ENCODE measurements at regions not wholly inside any gene's neighbourhood (a gene's known extent, or its start where the extent isn't known, plus 50 kb on each side); places are given as distances from the start of the nearest gene placed in this dataset.

- no peak for DNase-seq
These were observed 993.6 kb downstream of the ARAP2 start for GRCh38 chr4:35250761-35251160.

DNA sequence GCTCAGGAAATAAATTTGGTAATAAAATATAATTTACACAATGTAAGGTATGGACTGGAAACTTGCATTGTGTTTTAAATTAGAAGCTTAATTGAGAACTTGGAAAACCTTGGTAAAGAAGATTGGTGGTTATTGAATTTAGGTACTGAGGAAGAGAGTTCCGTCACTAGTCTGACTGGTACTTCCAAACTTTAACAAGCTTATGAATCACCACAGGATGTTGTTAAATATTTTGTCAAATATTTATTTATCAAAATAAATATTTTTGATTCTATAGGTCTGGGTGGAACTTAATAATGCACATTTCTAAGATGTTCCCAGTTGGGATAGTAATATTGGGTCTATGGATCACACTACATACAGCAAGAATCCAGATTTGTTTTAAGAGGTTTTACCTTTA is 992.2 kb downstream of the ARAP2 start:
- DNase-seq = no peak

GRCh38 chr4:35252866-35253265 is 991.4 kb downstream of the ARAP2 start:
- no peak for DNase-seq

GRCh38 chr4:35253331-35253730 is 991.0 kb downstream of the ARAP2 start:
- no peak for DNase-seq

GRCh38 chr4:35286434-35286833 is 957.9 kb downstream of the ARAP2 start:
- no peak for DNase-seq

DNA sequence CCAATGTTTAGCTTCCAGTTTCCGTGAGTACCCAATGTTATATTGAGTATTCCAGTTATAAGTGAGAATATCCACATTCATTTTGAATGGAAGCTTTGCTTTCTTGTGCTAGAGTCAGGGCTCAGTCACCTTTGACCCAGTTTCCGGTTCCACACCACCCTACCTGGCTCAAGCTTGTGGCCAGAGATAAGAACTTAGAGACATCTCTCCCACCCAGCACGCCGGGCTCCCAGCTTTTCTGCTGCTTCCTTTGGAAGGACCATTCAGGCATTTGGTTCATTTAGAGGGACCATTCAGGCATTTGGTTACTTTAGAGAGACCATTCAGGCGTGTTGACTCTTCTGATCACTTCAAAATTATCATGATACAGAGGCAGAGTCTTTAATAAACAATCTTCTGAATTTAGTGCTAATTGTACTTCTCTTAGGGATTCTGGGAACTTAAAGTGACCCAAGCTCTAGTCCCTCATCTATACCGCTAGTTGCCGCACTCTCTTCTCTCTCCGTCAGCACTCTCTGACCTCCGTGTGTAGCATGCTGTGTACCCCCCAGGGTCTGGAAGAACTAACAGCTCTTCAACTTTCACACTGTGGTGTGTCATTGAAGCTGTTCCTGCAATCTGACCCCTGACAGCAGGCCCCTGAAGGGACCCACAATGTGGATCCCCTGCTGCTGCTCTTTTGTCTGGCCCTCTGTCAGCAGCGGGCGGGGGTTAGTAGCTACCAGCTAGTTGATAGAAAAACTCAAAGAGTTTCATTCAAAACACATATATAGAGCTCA is 943.1 kb downstream of the ARAP2 start:
- no peak for DNase-seq

GRCh38 chr4:35315419-35315818 is 928.9 kb downstream of the ARAP2 start:
- DNase-seq = no peak

DNA sequence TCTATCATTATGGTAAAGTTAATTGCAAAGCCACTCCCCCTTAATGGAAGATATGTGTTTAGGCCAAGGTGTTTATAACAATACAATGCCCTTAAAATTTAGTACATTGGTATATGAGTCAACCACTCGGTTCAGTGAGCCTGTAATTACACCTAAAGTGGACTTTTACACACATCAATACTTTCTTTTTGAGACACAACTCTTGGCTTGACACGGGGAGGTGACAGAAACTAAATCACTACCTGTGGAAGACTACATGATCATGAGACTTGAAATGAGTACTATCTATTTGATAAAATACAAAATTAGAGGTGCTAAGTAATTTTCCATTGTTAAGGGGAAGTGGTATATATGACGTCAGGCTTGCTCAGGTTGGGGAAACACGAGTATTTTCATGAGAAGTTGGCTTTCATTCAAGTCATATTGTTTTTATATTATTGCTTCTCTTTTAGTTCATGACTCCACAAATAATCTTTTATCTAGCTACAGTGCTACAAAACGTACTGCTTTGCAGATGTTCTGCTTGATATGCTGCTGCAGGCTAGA is 918.3 kb downstream of the ARAP2 start:
- no peak for DNase-seq

DNA sequence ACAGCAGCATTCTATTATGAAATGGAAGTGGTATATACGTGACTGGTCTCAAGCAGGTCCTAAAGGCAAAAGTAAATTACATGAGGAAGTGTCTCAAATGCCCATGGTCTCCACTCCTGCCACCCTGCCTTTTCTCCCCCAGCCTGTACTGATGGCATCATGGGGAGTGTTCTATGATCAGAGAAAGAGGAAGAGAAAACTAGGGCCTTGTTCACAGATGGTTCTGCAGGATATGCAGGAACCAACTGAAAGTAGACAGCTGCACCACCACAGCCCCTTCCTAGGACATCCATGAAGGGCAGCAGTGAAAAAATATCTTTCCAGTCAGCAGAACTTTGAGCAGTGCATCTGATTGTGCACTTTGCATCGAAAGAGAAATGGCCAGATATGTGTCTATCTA is 901.5 kb downstream of the ARAP2 start:
- no peak for DNase-seq

GRCh38 chr4:35347276-35347675 is 897.0 kb downstream of the ARAP2 start:
- DNase-seq = no peak

- no peak for DNase-seq
These were observed 886.2 kb downstream of the ARAP2 start for GRCh38 chr4:35358001-35358584.

DNA sequence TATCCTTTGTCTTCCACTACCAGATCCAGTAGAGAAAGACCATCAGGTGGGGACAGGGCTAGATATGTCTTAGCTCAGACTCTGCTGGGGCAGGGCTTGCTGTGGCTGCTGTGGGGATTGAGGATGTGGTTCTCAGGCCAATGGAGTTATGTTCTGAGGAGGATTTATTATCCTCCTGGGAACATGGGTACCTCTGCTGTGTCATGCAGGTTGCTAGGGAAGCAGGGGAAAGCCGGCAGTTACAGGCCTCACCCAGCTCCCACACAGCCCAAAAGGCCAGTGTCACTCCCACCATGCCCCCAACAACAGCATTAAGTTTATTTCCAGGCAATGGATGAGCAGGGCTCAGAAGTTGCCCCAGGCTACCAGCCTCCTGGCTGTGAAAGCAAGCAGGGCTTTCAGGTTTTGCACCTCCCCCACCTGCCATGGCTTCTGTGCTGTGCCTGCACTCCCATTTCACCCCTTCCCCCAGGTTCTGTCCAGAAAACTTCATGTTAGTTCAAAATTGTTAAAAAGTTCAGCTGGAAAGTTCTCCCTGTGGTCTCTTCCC is 879.9 kb downstream of the ARAP2 start:
- no peak for DNase-seq

DNA sequence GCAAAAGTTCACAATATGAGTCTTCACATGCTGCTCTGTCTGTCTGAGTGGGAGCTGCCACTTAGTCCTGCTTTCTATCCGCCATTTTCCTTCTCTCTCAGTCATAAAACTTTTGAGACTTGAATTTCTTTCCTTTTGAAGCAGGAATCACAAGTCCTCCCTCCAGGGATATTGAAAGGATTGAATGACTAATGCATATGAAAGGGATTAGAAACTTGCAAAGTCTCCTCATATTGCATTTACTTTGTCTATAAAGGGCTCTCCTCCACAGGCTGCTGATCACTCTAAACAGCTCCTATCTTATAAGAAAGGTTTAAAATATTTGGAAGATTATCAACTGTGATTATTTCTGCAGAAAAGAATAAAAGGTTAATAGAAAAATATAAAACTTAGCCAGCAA is 879.1 kb downstream of the ARAP2 start:
- no peak for DNase-seq

DNA sequence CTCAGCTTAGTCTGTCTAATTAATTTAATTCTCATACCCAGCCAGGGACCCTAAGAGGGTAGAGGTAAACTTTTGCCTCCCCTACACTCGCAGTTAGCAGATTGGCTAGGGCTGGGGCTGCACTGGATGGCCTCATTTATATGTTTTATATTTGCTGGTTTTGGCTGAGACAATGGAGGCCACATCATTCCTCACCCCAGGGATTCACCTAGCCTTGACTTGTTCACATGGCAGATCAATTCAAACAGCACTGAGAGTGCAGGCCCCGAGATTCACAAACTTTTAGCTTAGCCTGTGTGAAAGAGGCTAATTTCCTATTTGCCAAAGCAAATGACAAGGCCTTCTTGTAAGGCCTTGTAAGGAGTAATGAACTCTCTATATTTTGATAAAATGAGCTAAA is 844.4 kb downstream of the ARAP2 start:
- no peak for DNase-seq

GRCh38 chr4:35423104-35423503 is 821.2 kb downstream of the ARAP2 start:
- DNase-seq = no peak

- no peak for DNase-seq
These were observed 796.8 kb downstream of the ARAP2 start for GRCh38 chr4:35447474-35447873.

DNA sequence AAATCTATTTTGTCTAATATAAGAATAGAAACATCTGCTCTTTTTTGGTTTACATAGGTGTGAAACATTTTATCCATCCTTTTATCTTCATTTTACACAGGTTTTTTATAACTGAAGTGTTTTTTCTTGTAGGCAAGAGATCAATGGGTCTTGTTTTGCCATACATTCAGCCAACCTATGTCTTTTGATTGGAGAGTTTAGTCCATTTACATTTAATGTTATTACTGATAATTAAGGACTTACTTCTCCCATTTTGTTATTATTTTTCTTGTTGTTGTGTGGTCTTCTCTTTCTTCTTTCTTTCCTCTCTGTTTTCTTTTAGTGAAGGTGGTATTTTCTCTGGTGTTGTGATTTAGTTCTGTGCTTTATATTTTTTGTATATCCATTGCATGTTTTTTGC is 785.3 kb downstream of the ARAP2 start:
- no peak for DNase-seq

DNA sequence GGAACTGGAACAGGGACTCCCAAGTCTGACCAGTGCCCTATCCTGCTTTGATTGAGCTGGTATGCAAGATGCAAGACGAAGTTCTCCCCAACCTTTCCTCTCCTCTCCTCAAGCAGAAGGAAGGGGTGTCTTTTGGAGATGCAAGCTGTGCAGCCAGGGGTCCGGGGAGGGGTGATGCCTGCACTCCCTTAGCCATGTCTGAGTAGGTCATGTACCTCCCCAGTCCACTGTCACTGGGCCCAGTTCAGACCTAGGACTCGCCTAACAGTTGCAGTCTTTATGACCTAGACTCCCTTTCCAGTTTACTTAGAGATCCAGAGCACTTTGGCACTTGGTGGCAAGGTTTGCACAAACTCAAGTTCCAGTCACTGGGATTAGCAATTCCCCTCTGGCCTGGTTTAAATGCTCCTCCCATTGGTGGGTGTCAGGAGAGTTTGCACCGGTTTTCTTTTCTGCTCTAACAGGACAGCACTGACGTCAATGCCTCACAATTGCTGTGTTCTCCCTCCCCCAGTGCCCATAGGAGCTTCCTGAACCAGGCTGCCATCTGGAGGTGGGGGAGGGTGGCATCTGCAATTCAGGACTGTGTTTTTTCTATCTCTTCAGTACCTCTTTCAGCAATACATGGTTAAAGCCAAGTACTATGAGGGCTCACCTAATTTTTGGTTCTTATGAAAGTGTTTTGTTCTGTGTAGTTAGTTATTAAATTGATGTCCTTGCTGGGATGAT is 782.2 kb downstream of the ARAP2 start:
- DNase-seq = no peak

- DNase-seq = no peak
These were observed 780.9 kb downstream of the ARAP2 start for GRCh38 chr4:35463251-35463952.

- no peak for DNase-seq
These were observed 779.3 kb downstream of the ARAP2 start for GRCh38 chr4:35464964-35465528.

- no peak for DNase-seq
These were observed 753.2 kb downstream of the ARAP2 start for GRCh38 chr4:35491093-35491492.

DNA sequence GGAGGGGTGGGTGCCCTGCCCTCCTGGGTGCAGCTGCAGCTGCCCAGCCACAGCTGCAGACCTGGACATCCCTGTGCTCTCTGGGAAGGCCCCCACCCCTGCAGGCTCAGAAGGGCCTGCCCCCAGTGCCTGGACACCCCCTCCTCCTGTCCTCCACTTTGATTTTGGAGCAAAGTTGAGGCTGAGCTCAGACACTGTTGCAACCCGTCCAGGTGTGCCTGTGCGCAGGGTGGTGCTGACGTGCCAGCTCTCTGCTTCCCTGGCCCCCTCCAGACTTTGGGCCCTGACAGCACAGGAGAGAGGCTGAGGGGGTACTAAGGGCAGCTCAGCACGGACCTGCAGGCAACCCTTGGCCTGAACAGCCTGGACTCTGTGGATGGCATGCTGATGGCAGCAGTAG is 750.3 kb downstream of the ARAP2 start:
- no peak for DNase-seq

DNA sequence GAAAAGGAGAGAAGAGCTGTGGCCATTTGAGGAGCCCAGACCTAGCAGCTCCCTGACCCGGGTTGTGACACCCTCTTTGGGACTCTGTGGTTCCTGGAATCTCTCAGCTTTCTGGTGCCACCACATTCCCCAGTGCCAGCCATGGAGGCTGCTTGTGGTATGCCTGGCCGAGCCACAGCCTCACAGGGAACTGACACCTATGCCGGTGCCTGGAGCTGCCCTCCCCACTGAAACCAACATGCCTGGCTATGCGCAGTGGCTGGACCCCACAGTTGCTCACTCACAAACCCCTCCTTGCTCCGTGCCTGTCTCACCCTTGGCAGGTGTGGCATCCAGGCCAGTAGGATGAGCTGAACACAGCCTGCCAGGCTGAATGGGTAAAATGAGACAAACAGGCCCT is 749.4 kb downstream of the ARAP2 start:
- DNase-seq = no peak

All from activated CD4-positive, alpha-beta T cell treated with anti-CD3 and anti-CD28 coated beads, Interleukin-10, Interleukin-2, amounts not matched to agents 100 ng/mL and 50 ng/mL, durations not matched to agents 16 hours and 8 hours (primary cell).